ENCODE measurements at regions not wholly inside any gene's neighbourhood (a gene's known extent, or its start where the extent isn't known, plus 50 kb on each side); places are given as distances from the start of the nearest gene placed in this dataset.

GRCh38 chr10:62541811-62542210 lies 167.6 kb downstream of the ZNF365 start:
- Histone ChIP-seq H2BK12ac (ENCODE audit: insufficient read length, low read depth, low read length) (no peak overlapping the region), H4K5ac (ENCODE audit: insufficient read length, low read depth, low read length) (no peak overlapping the region), H2BK120ac (ENCODE audit: low read depth, low read length, poor library complexity, severe bottlenecking) (no peak overlapping the region), H3T11ph (ENCODE audit: low read length) (no peak overlapping the region), H2AFZ (ENCODE audit: low read length) (no peak overlapping the region), H2BK15ac (ENCODE audit: low read depth, low read length) (no peak overlapping the region), H3K79me2 (ENCODE audit: insufficient read depth, low read length) (no peaks in the 10 kb centered on the region), H3K79me1 (ENCODE audit: insufficient read depth, low read depth, low read length, poor library complexity, severe bottlenecking) (no peaks in the 10 kb centered on the region), H2AK5ac (ENCODE audit: insufficient read length, low read length) (no peak overlapping the region), H3K14ac (ENCODE audit: insufficient read depth, low read length) (no peak overlapping the region), H2BK5ac (ENCODE audit: insufficient read length, low read length) (no peak overlapping the region), H3K4me1 (ENCODE audit: insufficient read depth, low read length) (no peaks in the 10 kb centered on the region), H3K18ac (ENCODE audit: insufficient read length, low read depth, low read length) (no peak overlapping the region), H4K20me1 (ENCODE audit: control insufficient read depth, insufficient read depth, insufficient read length) (no peaks in the 10 kb centered on the region), H3K9ac (ENCODE audit: extremely low read depth, insufficient read length, low read length) (no peak overlapping the region), H3K23me2 (ENCODE audit: insufficient read length, low read depth, low read length, poor library complexity, severe bottlenecking) (no peaks in the 10 kb centered on the region), H3K27me3 (ENCODE audit: insufficient read depth, low read length) (no peaks in the 10 kb centered on the region), H3K9me3 (ENCODE audit: control insufficient read depth, low read depth, low read length) (no peaks in the 10 kb centered on the region), H3K23ac (ENCODE audit: insufficient read length, low read depth, low read length) (no peak overlapping the region), H3K4ac (ENCODE audit: low read depth, low read length) (no peak overlapping the region), H3K4me2 (ENCODE audit: insufficient read depth, insufficient read length, low read length) (no peak overlapping the region), H3K56ac (ENCODE audit: insufficient read length, low read depth, low read length) (no peak overlapping the region), H3K27ac (ENCODE audit: insufficient read length, low read depth, low read length) (no peak overlapping the region), H4K8ac (replicated peaks; ENCODE audit: insufficient read length, low read depth, low read length) (no peak overlapping the region), H2BK20ac (ENCODE audit: low read depth, low read length, poor library complexity, severe bottlenecking) (no peak overlapping the region), H4K91ac (ENCODE audit: insufficient read length, low read depth, low read length) (no peak overlapping the region)
- no peak for DNase-seq
- Mint-ChIP-seq H3K36me3 (ENCODE audit: insufficient read depth in 1 of 3, low read depth in 3 of 3) (no peaks in the 10 kb centered on the region), H3K27me3 (ENCODE audit: low read depth) (no peaks in the 10 kb centered on the region), H3K9me3 (no peaks in the 10 kb centered on the region; a peak in 1 of 5 replicates), H3K27ac (no peak overlapping the region), H3K4me3 (no peak overlapping the region), H3K4me1 (no peaks in the 10 kb centered on the region)
- TF ChIP-seq, protein P1, sequence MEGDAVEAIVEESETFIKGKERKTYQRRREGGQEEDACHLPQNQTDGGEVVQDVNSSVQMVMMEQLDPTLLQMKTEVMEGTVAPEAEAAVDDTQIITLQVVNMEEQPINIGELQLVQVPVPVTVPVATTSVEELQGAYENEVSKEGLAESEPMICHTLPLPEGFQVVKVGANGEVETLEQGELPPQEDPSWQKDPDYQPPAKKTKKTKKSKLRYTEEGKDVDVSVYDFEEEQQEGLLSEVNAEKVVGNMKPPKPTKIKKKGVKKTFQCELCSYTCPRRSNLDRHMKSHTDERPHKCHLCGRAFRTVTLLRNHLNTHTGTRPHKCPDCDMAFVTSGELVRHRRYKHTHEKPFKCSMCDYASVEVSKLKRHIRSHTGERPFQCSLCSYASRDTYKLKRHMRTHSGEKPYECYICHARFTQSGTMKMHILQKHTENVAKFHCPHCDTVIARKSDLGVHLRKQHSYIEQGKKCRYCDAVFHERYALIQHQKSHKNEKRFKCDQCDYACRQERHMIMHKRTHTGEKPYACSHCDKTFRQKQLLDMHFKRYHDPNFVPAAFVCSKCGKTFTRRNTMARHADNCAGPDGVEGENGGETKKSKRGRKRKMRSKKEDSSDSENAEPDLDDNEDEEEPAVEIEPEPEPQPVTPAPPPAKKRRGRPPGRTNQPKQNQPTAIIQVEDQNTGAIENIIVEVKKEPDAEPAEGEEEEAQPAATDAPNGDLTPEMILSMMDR (conservative IDR thresholded peaks at IDR 0.05), result no peak
- WGBS (ENCODE audit: extremely low coverage, insufficient read length, low lambda C conversion rate), result no CpG with 5 or more reads among the region's 7 CpGs

Data from H9 (cell line).